GM21360 (cell line): ENCODE measurements at regions not wholly inside any gene's neighbourhood (a gene's known extent, or its start where the extent isn't known, plus 50 kb on each side); places are given as distances from the start of the nearest gene placed in this dataset.
"Not testable (repeated sequence)": the region's sequence is repeated elsewhere in the genome, so short reads cannot be mapped to it uniquely, and the experiment has no call there.

Experiments used
- ATAC-seq: cut with Tn5 transposase; IDR thresholded peaks from one replicate; pipeline ENCODE4 v1.9.1; 2021; ENCODE audit warnings: mild to moderate bottlenecking, moderate library complexity; ENCODE audit not compliant: unreplicated experiment

DNA sequence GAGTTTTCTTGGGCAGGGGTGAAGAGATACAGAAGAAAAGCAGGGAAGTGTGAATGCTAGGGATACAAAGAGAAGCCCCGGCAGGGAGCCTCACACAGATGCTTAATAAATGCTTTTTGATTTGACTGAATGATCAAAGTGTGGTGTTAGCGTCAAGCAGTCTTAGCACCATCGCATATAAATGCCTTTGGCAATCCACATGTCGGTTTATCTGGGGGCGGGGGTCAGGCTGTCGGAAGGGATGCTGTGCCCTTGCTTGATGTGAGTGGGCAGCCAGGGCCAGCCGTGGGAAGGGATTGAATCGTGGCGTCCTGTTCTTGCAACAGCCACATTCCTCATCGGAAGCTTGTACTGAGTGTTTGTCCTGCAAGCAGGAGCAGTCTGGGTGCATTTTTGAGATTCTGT lies 173.1 kb downstream of the LACC1 start:
- no peak for ATAC-seq

DNA sequence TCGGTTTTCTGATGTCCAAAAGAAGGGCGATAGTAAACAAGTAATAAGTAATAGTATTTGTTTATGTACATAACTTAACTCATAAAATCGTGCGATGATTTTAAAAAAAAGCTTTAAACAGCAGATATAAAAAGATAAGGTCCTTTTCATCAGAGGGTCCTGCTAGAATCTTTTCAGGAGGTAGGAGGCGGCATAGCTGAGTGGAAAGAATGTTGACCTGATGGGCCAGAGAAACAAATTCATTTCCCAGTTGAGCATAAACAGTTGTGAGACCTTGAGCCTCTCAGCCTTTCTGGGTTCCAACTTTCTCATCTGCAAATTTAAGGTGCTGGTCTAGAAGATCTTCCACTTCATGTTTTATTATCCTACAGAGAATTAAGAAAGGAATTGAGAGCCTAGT lies 173.5 kb downstream of the LACC1 start:
- ATAC-seq, result no peak

DNA sequence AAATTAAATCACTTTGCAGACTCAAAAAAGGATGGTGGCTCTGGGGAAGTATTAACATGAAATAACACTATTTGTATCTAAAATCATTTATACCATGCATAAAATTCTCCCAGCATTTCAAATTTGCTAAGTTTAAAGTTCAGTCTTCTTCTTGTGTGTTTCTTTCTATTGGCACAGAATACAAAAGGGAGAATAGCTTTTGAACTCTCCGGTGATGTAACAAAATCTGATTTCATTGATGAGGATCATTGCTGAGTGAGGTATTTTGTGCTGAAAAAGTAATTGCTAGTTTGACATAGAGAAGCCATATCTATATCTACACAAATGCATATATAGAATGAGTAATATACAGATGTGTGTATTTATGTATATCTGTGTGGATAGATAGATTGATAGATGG lies 174.8 kb downstream of the LACC1 start:
- no peak for ATAC-seq

DNA sequence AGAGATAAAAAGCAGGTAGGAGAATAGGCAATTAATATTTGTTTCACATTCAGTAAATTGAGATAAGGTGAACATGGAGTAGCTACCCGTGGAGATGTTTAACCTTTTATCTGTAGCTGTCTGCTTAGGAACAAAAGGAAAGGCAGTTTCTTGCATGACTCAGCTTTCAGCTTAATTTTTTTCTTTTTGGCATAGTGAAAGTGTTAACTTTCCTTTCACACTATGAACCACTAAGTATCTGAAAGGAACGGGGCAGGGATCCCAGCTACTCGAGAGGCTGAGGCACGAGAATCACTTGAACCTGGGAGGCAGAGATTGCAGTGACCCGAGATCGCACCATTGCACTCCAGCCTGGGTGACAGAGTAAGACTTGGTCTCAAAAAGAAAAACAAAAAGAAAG lies 176.0 kb downstream of the LACC1 start:
- not testable (repeated sequence) for ATAC-seq

DNA sequence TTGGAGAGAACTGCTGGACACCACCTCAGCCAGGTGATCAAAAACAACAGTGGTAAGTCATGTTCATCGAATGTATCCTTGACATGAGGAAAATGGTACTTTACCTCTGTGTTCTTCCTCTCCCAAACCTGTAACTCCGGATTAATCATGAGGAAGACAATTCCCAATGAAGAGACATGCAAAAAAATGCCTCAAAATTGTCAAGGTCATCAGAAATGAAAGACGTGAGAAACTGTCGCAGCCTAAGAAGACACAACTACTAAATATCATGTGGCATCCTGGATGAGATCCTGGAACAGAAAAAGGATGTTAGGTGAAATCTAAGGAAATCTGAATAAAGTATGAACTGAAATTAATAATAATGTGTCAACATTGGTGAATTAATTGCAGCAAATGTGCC lies 178.4 kb downstream of the LACC1 start:
- no peak for ATAC-seq

DNA sequence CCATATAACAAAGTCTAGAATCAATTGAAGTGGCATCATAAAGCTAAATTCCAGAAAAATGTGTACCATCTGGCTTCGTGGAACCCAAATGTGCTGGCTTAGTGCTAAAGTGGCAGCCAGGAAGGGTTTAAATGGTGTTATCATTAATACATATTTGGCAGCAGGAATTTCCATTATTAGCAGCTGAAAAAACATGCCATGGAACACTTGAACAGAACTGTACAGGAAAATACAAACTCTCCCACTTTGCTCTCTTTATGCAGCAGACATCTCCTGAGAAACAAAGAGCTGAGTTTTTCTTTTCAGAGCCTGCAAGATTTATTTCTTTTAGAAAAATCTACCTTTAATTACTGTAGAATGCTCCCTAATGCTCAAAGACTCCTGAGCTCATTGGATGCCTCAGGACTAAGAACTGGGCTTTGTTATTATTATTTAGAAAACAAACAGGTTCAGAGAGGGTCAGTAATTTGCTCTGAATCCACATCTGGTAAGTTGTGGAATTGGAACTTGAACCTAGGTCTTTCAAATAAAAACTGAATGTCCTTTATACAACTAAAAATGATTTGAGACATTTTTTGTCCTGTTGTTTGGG lies 179.0 kb downstream of the LACC1 start:
- no peak for ATAC-seq

DNA sequence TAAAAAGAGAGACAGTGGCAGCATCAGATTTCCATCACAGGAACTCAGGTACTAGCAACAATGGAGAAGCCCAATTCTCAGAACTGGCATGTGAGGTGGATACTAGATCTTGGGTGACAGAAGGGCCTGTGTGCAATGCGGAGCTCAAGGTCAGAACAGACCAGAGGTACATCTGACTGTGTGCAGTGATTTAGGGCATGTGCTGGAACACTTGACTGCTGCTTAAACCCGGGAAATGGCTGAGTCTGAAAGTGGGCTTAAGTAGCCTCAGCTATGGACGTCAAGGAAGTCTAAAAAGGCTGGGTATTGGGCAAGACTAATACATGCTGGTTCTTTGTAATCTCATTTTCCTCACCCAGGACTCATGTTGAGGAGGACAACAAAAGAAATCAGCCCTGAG lies 182.2 kb downstream of the LACC1 start:
- no peak for ATAC-seq

GRCh38 chr13:44063467-44063866 lies 183.8 kb downstream of the LACC1 start:
- ATAC-seq, result no peak

DNA sequence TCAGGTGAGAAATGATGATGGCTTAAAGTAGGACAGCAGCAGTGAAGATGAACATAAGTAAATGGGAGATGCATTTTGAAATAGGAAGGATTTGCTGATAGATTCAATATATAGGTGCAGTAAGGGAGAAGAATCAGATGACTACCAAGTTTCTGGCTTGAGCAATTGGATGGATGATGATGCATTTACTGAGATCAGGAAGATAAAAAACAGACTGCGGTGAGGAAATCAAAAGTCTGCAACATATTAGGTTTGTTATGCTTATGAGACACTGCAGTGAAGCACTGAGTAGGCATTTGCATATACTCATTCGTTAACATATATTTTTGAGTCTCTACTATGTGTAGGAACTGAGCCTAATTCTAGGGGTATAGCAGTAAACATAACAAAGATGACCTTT lies 184.2 kb downstream of the LACC1 start:
- no peak for ATAC-seq

- no peak for ATAC-seq
Observed at GRCh38 chr13:44064357-44064756, 184.7 kb downstream of the LACC1 start.

DNA sequence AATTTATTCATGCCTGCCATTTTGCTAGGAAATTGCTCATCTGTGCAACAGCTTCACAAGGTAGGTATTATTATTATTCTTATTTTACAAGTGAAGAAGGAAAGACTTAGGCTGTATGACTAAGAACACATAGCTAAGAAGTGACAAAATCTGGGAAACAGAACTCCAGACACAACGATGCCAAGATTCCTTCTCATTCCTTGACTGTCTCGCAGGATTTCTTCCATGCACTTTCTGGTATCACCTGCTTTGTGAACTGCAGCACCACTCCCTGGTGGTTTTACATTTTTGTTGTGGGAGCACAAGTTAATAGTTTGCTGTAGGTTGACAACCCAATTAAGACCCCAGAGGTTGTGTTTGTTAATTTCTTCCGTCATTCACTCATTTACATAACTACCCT lies 188.5 kb downstream of the LACC1 start:
- ATAC-seq, result no peak

DNA sequence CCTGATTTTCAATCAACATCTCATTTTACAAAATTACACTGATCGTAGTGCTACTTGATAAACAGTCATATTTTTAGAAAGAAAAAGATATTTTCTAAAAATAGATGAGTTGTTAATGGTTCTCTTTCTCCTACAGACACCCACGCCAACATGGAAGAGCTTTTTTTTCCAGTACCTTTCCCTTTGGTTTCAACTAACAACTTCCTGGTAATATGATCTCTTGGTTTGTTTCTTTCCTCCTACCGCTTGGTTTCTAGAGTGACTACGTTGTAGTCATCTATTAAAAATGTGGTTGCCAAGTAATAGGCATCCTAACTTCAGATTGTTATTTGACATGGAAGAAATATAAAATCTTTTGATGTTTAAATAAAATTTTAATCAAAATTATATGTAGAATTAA lies 189.0 kb downstream of the LACC1 start:
- ATAC-seq, result no peak

DNA sequence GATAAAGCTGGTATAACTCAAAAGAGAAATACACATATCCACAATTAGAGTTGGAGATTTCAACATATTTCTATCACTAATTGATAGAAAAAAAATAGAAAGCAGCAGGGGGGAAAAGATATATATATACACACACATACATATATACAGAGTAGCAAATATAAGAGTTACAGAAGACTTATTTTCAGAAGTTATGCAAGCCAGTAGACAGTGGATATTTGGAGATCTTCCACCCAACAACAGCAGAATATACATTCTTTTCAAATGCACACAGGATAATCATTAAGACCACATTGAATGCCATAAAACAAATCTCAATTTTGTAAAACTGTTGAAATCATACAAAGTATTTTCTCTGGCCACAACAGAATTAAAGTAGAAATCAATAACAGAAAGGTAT lies 192.8 kb downstream of the LACC1 start:
- ATAC-seq, result no peak

DNA sequence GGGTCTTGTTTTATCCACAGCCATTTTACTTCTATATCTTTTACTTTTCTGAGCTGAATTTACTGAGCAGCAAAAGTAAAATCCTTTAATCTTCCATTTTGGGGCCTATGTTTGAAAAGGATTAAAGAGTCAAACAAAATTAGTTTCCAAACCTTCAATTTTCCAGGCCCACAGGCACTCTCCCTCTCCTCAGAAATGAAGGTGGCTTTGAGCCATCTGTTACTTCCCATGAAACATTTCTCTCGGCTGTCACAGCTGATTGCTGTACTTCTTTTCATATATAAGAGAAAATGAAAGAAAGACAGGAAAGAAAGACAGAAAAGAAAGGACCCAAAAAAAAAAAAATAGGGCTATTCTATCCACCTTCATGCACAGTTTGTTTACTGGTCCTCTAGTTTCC lies 194.9 kb downstream of the LACC1 start:
- ATAC-seq, result no peak

GRCh38 chr13:44075113-44075512 lies 195.4 kb downstream of the LACC1 start:
- no peak for ATAC-seq

DNA sequence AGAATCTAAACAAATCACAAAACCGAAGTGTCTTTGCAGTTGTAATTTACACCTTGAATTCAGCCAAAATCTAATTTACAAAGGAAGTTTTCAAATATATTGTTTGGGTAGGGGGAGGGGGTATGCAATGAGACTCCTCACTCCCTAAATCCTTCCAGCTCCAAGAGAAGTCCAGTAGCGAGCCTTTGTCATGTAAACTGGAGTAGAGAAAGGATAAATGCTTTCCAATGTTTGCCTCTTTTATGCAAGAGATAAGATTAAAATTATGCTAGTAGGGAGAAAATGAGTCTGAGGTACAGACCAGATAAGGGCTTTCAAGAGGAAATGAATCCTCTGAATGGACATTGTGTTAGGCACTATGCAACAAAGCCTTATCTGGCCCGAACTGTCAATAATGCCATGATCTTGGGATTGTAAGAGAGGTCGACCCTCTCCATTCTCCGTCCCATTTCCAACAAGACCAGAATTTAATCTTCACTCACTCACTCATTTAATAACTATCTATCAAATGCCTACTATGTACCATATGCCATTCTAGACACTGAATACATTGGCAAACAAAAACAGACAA lies 199.2 kb downstream of the LACC1 start:
- ATAC-seq, result no peak

GRCh38 chr13:44079413-44080205 lies 199.9 kb downstream of the LACC1 start:
- ATAC-seq, result no peak

GRCh38 chr13:44084146-44084545 lies 204.4 kb downstream of the LACC1 start:
- ATAC-seq, result no peak

- no peak for ATAC-seq
Observed at GRCh38 chr13:44086389-44086788, 206.7 kb downstream of the LACC1 start.

GRCh38 chr13:44088411-44088810 lies 208.7 kb downstream of the LACC1 start:
- ATAC-seq, result no peak

DNA sequence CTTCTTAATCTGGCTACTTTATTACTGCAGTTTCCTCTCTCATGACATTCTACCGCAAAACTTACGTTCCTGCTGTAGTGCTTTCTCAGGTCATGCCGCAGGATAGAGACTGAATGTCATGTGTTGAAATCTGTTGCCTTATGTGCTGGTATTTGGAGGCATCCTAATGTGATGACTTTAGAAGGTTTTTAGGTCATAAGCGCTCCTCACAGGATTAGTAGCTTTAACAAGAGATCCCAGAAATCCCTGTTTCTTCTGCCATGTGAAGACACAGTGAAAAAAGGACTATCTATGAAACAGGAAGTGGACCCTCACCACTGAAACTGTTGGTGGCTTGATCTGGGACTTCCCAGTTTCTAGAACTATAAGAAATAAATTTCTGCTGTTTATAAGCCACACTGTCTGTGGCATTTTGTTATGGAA lies 209.3 kb downstream of the LACC1 start:
- ATAC-seq, result no peak

DNA sequence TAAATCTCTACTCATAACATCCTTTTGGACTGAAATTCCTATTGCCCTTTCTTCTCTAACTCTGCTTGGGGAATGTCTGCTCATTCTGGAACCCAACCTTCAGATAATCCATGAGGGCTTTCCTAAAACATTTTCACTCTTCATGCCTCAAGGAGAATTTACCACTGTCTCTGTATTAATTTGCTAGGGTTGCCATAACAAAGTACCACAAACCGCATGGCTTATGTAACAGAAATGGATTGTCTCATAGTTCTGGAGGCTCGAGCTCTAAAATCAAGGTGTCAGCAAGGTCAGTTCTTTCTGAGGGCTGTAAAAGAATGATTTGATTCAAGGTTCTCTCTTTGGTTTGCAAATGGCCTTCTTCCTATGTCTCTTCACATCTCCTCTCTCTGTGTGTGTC lies 209.7 kb downstream of the LACC1 start:
- ATAC-seq, result no peak
